ENCODE measurements at regions not wholly inside any gene's neighbourhood (a gene's known extent, or its start where the extent isn't known, plus 50 kb on each side); places are given as distances from the start of the nearest gene placed in this dataset.
"Not testable (repeated sequence)": the region's sequence is repeated elsewhere in the genome, so short reads cannot be mapped to it uniquely, and the experiment has no call there.

DNA sequence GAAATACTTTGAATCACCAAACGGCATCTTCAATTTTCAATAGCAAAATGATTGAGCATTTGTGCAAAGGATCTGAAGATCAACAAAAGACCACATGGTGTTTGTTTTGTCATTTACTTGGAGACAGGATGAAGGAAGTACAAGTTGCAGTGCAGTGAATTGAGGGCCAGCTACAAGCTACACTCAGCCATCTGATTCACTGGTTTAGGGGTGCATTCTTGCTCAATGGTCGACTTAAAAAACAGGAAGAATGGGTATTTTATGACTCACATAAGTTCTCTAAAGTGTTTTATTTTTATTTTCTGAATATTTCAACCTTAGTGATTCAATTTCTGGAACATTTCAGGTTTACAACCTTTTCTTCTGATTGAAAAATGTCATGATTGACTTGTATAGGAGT, 412.1 kb upstream of the ADAMTSL1 start:
- Histone ChIP-seq H3K4me3 (no peak overlapping the region), H3K27ac (no peak overlapping the region), H3K4me1 (no peaks in the 10 kb centered on the region), H3K9me3 (no peaks in the 10 kb centered on the region), H3K27me3 (no peaks in the 10 kb centered on the region), H3K36me3 (no peaks in the 10 kb centered on the region)
- in situ Hi-C loops (cut with MboI; ENCODE audit: low sequenced_read_pairs in 4 of 4) = no loop called here
- ATAC-seq (no peak), DNase-seq (no peak)
- intact Hi-C loops (cut with DNase I; ENCODE audit: low total_unique reads) = no loop called here
- TF ChIP-seq, protein P1, sequence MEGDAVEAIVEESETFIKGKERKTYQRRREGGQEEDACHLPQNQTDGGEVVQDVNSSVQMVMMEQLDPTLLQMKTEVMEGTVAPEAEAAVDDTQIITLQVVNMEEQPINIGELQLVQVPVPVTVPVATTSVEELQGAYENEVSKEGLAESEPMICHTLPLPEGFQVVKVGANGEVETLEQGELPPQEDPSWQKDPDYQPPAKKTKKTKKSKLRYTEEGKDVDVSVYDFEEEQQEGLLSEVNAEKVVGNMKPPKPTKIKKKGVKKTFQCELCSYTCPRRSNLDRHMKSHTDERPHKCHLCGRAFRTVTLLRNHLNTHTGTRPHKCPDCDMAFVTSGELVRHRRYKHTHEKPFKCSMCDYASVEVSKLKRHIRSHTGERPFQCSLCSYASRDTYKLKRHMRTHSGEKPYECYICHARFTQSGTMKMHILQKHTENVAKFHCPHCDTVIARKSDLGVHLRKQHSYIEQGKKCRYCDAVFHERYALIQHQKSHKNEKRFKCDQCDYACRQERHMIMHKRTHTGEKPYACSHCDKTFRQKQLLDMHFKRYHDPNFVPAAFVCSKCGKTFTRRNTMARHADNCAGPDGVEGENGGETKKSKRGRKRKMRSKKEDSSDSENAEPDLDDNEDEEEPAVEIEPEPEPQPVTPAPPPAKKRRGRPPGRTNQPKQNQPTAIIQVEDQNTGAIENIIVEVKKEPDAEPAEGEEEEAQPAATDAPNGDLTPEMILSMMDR (IDR thresholded peaks at IDR 0.05 in 4 of 5, conservative IDR thresholded peaks at IDR 0.05 in 1 of 5) = no peak
- no peak for TF ChIP-seq POLR2A (IDR thresholded peaks at IDR 0.05)

DNA sequence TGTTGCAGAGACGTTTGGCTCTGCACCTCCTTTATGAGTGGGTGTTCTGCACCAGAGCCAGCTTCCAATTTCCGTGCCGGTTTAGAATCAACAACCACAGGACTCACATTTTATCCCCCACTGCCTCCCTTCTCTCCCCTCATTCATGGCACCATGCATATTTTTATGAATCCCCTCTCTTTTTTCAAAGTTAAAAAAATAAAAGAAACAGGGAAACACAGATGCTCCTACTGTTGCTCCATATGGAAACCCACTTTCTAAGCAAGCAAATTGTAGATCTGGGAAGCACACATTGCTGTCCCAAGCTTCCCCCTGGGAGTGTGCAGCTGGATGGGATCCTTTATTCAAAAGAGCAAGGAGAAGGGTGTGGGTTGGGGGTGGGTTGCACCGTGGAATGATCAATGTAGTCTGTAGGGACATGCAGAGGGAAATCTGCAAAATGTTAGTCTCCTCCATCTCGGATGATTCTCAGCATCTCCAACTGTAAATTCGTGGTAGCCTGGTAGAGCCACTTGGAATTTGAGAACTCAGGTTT, 410.0 kb upstream of the ADAMTSL1 start:
- Histone ChIP-seq H3K36me3 (no peaks in the 10 kb centered on the region), H3K27ac (no peak overlapping the region), H3K4me1 (no peaks in the 10 kb centered on the region), H3K4me3 (no peak overlapping the region), H3K9me3 (no peaks in the 10 kb centered on the region), H3K27me3 (no peaks in the 10 kb centered on the region)
- ATAC-seq (no peak), DNase-seq (no peak)
- intact Hi-C loops (cut with DNase I; ENCODE audit: low total_unique reads) = no loop called here
- TF ChIP-seq, protein P1 (IDR thresholded peaks at IDR 0.05 in 4 of 5, conservative IDR thresholded peaks at IDR 0.05 in 1 of 5) = no peak
- TF ChIP-seq POLR2A (IDR thresholded peaks at IDR 0.05) = no peak
- in situ Hi-C loops (cut with MboI; ENCODE audit: low sequenced_read_pairs in 4 of 4) = no loop called here

DNA sequence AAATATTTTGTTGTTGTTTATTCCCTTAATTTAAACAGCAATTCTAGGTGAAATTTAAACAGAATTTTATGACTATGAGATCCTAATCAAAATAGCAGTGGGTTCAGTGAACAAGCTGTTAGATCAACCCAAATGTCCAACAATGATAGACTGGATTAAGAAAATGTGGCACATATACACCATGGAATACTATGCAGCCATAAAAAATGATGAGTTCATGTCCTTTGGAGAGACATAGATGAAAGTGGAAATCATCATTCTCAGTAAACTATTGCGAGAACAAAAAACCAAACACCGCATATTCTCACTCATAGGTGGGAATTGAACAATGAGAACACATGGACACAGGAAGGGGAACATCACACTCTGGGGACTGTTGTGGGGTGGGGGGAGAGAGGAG, 407.3 kb upstream of the ADAMTSL1 start:
- H3K27ac ChIP-seq; H3K9me3 ChIP-seq; H3K27me3 ChIP-seq; H3K36me3 ChIP-seq; DNase-seq; ATAC-seq; in situ Hi-C loops (cut with MboI; ENCODE audit: low sequenced_read_pairs in 4 of 4); H3K4me3 ChIP-seq; intact Hi-C loops (cut with DNase I; ENCODE audit: low total_unique reads); H3K4me1 ChIP-seq: not testable (repeated sequence)

DNA sequence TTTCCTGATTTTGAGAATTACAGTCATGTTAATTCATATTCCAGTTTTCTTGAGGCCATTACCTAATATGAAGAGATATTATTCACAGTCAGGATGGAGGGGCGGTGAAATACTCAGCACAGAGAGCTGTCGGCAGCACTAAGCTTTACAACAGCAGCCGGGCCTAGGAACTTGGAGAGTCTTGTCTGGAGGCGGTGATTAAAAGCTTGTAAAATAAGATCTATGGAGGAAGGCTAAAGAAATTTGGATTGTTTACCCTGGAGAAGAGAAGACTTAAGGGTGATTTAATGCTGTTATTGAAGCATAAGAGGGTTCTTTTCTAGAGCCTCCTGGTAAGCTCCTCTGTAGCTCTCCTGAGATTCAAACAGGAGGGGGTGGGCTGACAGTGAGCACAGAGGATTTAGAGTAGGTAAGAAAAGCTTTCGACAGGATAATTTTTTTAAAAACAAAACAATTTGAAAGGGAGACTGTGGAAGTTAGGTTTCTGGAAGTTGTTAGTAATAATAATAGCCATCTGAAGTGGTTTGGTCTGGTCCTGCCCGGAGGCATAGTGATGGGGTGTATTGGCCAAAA, 406.3 kb upstream of the ADAMTSL1 start:
- intact Hi-C loops (cut with DNase I; ENCODE audit: low total_unique reads) = no loop called here
- in situ Hi-C loops (cut with MboI; ENCODE audit: low sequenced_read_pairs in 4 of 4) = no loop called here
- H3K27ac ChIP-seq = no peak overlapping the region

DNA sequence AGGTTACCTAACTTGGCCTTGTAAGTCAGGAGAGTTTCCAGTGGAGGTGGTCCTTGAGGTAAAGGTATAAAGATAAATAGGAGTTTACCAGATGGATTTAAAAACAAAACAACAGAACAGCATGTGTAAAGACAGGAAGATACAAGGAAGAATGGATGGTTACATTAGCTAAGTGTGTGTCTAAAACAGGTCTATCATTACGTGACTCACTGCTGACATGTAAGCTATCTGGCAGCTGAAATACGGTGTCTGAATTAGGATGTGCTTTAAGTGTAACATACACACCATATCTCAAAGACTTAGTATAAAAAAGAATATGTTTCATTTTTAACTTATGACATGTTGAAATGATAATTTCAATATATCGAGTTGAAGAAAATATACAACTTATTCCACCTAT, 405.1 kb upstream of the ADAMTSL1 start:
- TF ChIP-seq, protein P1 (IDR thresholded peaks at IDR 0.05 in 4 of 5, conservative IDR thresholded peaks at IDR 0.05 in 1 of 5) = no peak
- TF ChIP-seq POLR2A (IDR thresholded peaks at IDR 0.05) = no peak
- Histone ChIP-seq H3K36me3 (no peaks in the 10 kb centered on the region), H3K4me3 (no peak overlapping the region), H3K27me3 (no peaks in the 10 kb centered on the region), H3K4me1 (no peaks in the 10 kb centered on the region), H3K27ac (no peak overlapping the region), H3K9me3 (no peaks in the 10 kb centered on the region)
- intact Hi-C loops (cut with DNase I; ENCODE audit: low total_unique reads) = no loop called here
- no peak for DNase-seq
- in situ Hi-C loops (cut with MboI; ENCODE audit: low sequenced_read_pairs in 4 of 4) = no loop called here
- ATAC-seq = no peak

More for the DNA sequence above, 406.3 kb upstream of the ADAMTSL1 start:
- H3K4me1 ChIP-seq = no peaks in the 10 kb centered on the region
- no peaks in the 10 kb centered on the region for H3K36me3 ChIP-seq
- TF ChIP-seq, protein P1 (IDR thresholded peaks at IDR 0.05 in 4 of 5, conservative IDR thresholded peaks at IDR 0.05 in 1 of 5) = no peak
- no peak for TF ChIP-seq POLR2A (IDR thresholded peaks at IDR 0.05)
- DNase-seq (no peak), ATAC-seq (no peak)
- no peak overlapping the region for H3K4me3 ChIP-seq
- no peaks in the 10 kb centered on the region for H3K27me3 ChIP-seq
- H3K9me3 ChIP-seq = no peaks in the 10 kb centered on the region
